HG03097 (cell line): ENCODE measurements at regions not wholly inside any gene's neighbourhood (a gene's known extent, or its start where the extent isn't known, plus 50 kb on each side); places are given as distances from the start of the nearest gene placed in this dataset.

Source experiments
- ATAC-seq: cut with Tn5 transposase; IDR thresholded peaks from one replicate; pipeline ENCODE4 v1.9.1; 2021; ENCODE audit not compliant: unreplicated experiment, low FRiP score

- no peak for ATAC-seq
Observed at GRCh38 chr2:163462993-163463392, 272.8 kb downstream of the FIGN start.

- ATAC-seq = no peak
Observed at GRCh38 chr2:163459986-163460385, 275.8 kb downstream of the FIGN start.

- no peak for ATAC-seq
Observed at GRCh38 chr2:163456953-163457743, 278.7 kb downstream of the FIGN start.

GRCh38 chr2:163455815-163456214, 280.0 kb downstream of the FIGN start:
- ATAC-seq = peak; percentile 97

GRCh38 chr2:163453920-163454319, 281.9 kb downstream of the FIGN start:
- ATAC-seq = no peak

- ATAC-seq = no peak
Observed at GRCh38 chr2:163441603-163442002, 294.2 kb downstream of the FIGN start.

GRCh38 chr2:163436963-163437362, 298.8 kb downstream of the FIGN start:
- ATAC-seq = no peak

- ATAC-seq = no peak
Observed at GRCh38 chr2:163428187-163428586, 307.6 kb downstream of the FIGN start.

GRCh38 chr2:163420604-163421003, 315.2 kb downstream of the FIGN start:
- no peak for ATAC-seq

GRCh38 chr2:163419000-163419830, 316.6 kb downstream of the FIGN start:
- no peak for ATAC-seq

GRCh38 chr2:163417596-163418337, 318.0 kb downstream of the FIGN start:
- ATAC-seq = peak; percentile 98

- ATAC-seq = no peak
Observed at GRCh38 chr2:163414121-163414520, 321.7 kb downstream of the FIGN start.

GRCh38 chr2:163407296-163407695, 328.5 kb downstream of the FIGN start:
- no peak for ATAC-seq

- ATAC-seq = no peak
Observed at GRCh38 chr2:163405298-163405697, 330.5 kb downstream of the FIGN start.

GRCh38 chr2:163401481-163401880, 334.3 kb downstream of the FIGN start:
- no peak for ATAC-seq

GRCh38 chr2:163397451-163397850, 338.4 kb downstream of the FIGN start:
- ATAC-seq = no peak

- no peak for ATAC-seq
Observed at GRCh38 chr2:163395602-163396001, 340.2 kb downstream of the FIGN start.

- no peak for ATAC-seq
Observed at GRCh38 chr2:163389838-163390237, 346.0 kb downstream of the FIGN start.

GRCh38 chr2:163375472-163375871, 360.3 kb downstream of the FIGN start:
- ATAC-seq = no peak

- no peak for ATAC-seq
Observed at GRCh38 chr2:163375070-163375469, 360.7 kb downstream of the FIGN start.

GRCh38 chr2:163374282-163374681, 361.5 kb downstream of the FIGN start:
- ATAC-seq = no peak
